Panc1 (cell line): ENCODE measurements at regions not wholly inside any gene's neighbourhood (a gene's known extent, or its start where the extent isn't known, plus 50 kb on each side); places are given as distances from the start of the nearest gene placed in this dataset.
"Not testable (repeated sequence)": the region's sequence is repeated elsewhere in the genome, so short reads cannot be mapped to it uniquely, and the experiment has no call there.

Experiments used
- TCF7L2 ChIP-seq: IDR thresholded peaks from 2 replicates; pipeline ENCODE4 v1.6.1; 2011; ENCODE audit warnings: mild to moderate bottlenecking, low read depth, low read length, inconsistent platforms
- TF ChIP-seq, protein P1 (sequence below): fragments of 450-650 bp; IDR thresholded peaks from 2 replicates; pipeline ENCODE4 v1.5.1; 2017; ENCODE audit warnings: mild to moderate bottlenecking

DNA sequence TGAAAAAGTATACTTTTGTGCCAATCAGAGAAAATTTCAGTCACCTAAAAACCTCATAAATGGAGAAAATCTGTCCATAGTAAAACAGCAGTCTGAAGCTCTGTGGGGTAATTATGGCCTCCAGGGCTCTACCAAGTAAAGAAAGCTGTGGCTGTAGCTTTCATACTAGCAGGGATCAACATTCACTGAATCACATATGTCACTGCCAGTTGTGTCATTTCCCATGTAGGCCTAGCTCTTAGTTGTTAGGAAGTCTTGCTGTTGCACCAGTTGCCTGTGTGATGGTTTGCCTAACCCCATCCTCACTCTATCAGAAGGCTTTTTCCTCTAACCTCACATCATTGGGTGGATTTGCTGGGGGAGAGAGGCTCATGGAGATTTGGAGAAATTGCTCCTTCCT is 62.3 kb upstream of the XIST start:
- TF ChIP-seq, protein P1, sequence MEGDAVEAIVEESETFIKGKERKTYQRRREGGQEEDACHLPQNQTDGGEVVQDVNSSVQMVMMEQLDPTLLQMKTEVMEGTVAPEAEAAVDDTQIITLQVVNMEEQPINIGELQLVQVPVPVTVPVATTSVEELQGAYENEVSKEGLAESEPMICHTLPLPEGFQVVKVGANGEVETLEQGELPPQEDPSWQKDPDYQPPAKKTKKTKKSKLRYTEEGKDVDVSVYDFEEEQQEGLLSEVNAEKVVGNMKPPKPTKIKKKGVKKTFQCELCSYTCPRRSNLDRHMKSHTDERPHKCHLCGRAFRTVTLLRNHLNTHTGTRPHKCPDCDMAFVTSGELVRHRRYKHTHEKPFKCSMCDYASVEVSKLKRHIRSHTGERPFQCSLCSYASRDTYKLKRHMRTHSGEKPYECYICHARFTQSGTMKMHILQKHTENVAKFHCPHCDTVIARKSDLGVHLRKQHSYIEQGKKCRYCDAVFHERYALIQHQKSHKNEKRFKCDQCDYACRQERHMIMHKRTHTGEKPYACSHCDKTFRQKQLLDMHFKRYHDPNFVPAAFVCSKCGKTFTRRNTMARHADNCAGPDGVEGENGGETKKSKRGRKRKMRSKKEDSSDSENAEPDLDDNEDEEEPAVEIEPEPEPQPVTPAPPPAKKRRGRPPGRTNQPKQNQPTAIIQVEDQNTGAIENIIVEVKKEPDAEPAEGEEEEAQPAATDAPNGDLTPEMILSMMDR = not testable (repeated sequence)
- TF ChIP-seq TCF7L2 = not testable (repeated sequence)
